ENCODE measurements at regions not wholly inside any gene's neighbourhood (a gene's known extent, or its start where the extent isn't known, plus 50 kb on each side); places are given as distances from the start of the nearest gene placed in this dataset.
"Not testable (repeated sequence)": the region's sequence is repeated elsewhere in the genome, so short reads cannot be mapped to it uniquely, and the experiment has no call there.

- DNase-seq (ENCODE audit: low read depth, low spot score); H3K4me3 ChIP-seq (ENCODE audit: low read length): not testable (repeated sequence)
Measured at GRCh38 chr20:29031262-29031982, 2226.0 kb upstream of the DEFB115 start.

GRCh38 chr20:29044239-29044638, 2213.2 kb upstream of the DEFB115 start:
- DNase-seq (ENCODE audit: low read depth, low spot score); H3K4me3 ChIP-seq (ENCODE audit: low read length): not testable (repeated sequence)

GRCh38 chr20:29050008-29050606, 2207.4 kb upstream of the DEFB115 start:
- peak; percentile 80 for DNase-seq (ENCODE audit: low read depth, low spot score)
- H3K4me3 ChIP-seq (ENCODE audit: low read length) = not testable (repeated sequence)

- DNase-seq (ENCODE audit: low read depth, low spot score) = peak; percentile 18
- H3K4me3 ChIP-seq (ENCODE audit: low read length) = not testable (repeated sequence)
Measured at GRCh38 chr20:29057866-29058484, 2199.5 kb upstream of the DEFB115 start.

GRCh38 chr20:29062451-29062850, 2195.0 kb upstream of the DEFB115 start:
- not testable (repeated sequence) for H3K4me3 ChIP-seq (ENCODE audit: low read length); DNase-seq (ENCODE audit: low read depth, low spot score)

GRCh38 chr20:29066341-29066740, 2191.1 kb upstream of the DEFB115 start:
- H3K4me3 ChIP-seq (ENCODE audit: low read length); DNase-seq (ENCODE audit: low read depth, low spot score): not testable (repeated sequence)

- H3K4me3 ChIP-seq (ENCODE audit: low read length); DNase-seq (ENCODE audit: low read depth, low spot score): not testable (repeated sequence)
Measured at GRCh38 chr20:29073640-29074039, 2183.8 kb upstream of the DEFB115 start.

- H3K4me3 ChIP-seq (ENCODE audit: low read length) = no peak overlapping the region
Measured at GRCh38 chr20:29079769-29080690, 2177.4 kb upstream of the DEFB115 start.

GRCh38 chr20:29081712-29082111, 2175.8 kb upstream of the DEFB115 start:
- not testable (repeated sequence) for H3K4me3 ChIP-seq (ENCODE audit: low read length); DNase-seq (ENCODE audit: low read depth, low spot score)

More at GRCh38 chr20:29079769-29080690, 2177.4 kb upstream of the DEFB115 start:
- no peak for DNase-seq (ENCODE audit: low read depth, low spot score)

GRCh38 chr20:29085625-29086024, 2171.8 kb upstream of the DEFB115 start:
- DNase-seq (ENCODE audit: low read depth, low spot score) = no peak
- H3K4me3 ChIP-seq (ENCODE audit: low read length) = no peak overlapping the region

GRCh38 chr20:29086145-29086718, 2171.2 kb upstream of the DEFB115 start:
- not testable (repeated sequence) for DNase-seq (ENCODE audit: low read depth, low spot score)

GRCh38 chr20:29086938-29087337, 2170.5 kb upstream of the DEFB115 start:
- no peak for DNase-seq (ENCODE audit: low read depth, low spot score)
- H3K4me3 ChIP-seq (ENCODE audit: low read length) = no peak overlapping the region

More at GRCh38 chr20:29086145-29086718, 2171.2 kb upstream of the DEFB115 start:
- H3K4me3 ChIP-seq (ENCODE audit: low read length) = not testable (repeated sequence)

GRCh38 chr20:29087887-29088286, 2169.6 kb upstream of the DEFB115 start:
- not testable (repeated sequence) for DNase-seq (ENCODE audit: low read depth, low spot score); H3K4me3 ChIP-seq (ENCODE audit: low read length)

GRCh38 chr20:29088472-29088871, 2169.0 kb upstream of the DEFB115 start:
- H3K4me3 ChIP-seq (ENCODE audit: low read length) = not testable (repeated sequence)
- DNase-seq (ENCODE audit: low read depth, low spot score) = peak; percentile 46

GRCh38 chr20:29089409-29089808, 2168.1 kb upstream of the DEFB115 start:
- DNase-seq (ENCODE audit: low read depth, low spot score); H3K4me3 ChIP-seq (ENCODE audit: low read length): not testable (repeated sequence)

- H3K4me3 ChIP-seq (ENCODE audit: low read length) = not testable (repeated sequence)
Measured at GRCh38 chr20:29093958-29094357, 2163.5 kb upstream of the DEFB115 start.

GRCh38 chr20:29096695-29097094, 2160.8 kb upstream of the DEFB115 start:
- H3K4me3 ChIP-seq (ENCODE audit: low read length); DNase-seq (ENCODE audit: low read depth, low spot score): not testable (repeated sequence)

More at GRCh38 chr20:29093958-29094357, 2163.5 kb upstream of the DEFB115 start:
- not testable (repeated sequence) for DNase-seq (ENCODE audit: low read depth, low spot score)

GRCh38 chr20:29107884-29108283, 2149.6 kb upstream of the DEFB115 start:
- not testable (repeated sequence) for H3K4me3 ChIP-seq (ENCODE audit: low read length); DNase-seq (ENCODE audit: low read depth, low spot score)

GRCh38 chr20:29109386-29109785, 2148.1 kb upstream of the DEFB115 start:
- not testable (repeated sequence) for H3K4me3 ChIP-seq (ENCODE audit: low read length); DNase-seq (ENCODE audit: low read depth, low spot score)
